GM19438 (cell line): ENCODE measurements at regions not wholly inside any gene's neighbourhood (a gene's known extent, or its start where the extent isn't known, plus 50 kb on each side); places are given as distances from the start of the nearest gene placed in this dataset.

ENCODE experiments used
- ATAC-seq: cut with Tn5 transposase; IDR thresholded peaks from one replicate; pipeline ENCODE4 v1.9.1; 2021; ENCODE audit warnings: low read depth; ENCODE audit not compliant: unreplicated experiment

DNA sequence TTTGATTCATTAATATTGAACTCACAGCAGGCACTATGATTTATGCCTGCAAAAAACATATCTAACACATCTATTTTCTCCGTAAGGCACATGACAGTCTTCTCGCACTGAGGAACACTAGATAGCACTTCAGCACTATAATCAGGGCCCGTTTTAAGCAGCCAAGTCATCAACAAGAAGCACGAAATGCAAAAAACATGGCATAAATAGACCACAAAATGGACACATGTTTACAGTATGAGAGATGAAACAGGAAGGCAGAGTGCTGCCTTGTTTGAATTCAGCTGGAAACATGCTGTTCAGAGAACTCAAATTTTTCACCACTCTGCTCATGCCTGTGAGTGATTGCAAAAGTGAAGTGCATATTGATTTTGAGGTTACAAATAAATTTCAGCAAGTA, 205.8 kb upstream of the PDGFD start:
- no peak for ATAC-seq

DNA sequence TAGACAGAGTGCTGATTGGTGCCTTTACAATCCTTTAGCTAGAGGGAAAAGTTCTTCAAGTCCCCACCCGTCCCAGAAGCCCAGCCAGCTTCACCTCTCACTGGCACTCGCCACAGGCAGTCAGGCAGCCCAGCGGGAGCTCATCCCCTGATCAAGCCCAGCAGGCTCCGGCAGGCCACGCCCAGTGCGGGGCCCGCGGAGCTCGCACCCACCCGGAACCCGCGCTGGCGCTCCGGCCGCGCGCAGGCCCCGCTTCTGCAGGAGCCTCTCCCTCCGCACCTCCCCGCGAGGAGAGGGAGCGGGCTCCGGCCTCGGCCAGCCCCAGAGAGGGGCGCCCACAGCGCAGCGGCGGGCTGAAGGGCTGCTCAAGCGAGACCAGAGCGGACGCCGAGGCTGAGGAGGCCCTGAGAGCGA, 202.4 kb upstream of the PDGFD start:
- no peak for ATAC-seq

DNA sequence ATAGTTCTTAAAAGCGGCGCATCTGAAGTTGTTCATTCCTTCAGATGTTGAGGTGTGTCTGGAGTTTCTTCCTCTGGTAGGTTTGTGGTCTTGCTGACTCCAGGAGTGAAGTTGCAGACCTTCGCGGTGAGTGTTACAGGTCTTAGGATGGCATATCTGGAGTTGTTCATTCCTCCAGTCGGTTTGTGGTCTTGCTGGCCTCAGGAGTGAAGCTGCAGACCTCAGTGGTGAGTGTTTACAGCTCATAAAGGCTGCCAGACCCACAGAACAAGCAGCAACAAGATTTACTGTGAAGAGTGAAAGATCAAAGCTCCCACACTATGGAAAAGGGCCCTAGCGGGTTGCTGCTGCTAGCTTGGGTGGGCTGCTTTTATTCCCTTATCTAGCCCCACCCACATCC, 201.7 kb upstream of the PDGFD start:
- ATAC-seq: no peak

DNA sequence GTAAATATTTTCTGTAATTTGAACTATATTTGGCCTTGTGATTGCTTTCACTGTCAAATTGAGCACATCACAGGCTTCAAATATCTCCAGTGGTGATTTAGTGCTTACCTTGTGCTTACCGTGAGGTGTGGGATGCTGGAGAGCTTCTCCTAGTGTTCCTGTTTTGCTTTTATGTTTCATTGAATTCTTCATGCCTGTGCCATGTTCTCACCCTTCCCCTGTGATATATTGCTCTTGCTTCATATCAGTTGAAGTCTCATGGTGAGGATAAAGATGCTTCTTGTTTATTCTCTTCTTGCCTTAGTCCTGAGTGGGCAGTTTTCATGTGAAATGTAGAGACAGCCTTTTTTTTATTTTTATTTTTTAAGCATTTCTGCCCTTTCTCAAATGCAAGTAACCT, 198.0 kb upstream of the PDGFD start:
- no peak for ATAC-seq

DNA sequence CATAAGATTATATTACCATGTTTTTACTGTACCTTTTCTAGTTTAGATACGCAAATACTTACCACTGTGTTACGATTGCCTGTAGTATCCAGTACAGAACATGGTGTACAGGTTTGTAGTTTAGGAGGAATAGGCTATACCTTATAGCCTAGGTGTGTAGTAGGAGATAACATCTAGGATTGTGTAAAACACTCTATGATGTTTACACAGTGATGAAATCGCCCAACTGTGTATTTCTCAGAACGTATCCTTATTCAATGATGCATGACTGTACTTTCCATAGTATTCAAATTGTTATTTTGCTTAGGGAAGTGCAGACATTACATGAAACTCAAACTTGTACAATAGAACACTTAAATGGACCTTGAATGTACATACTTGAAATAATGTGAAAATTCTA, 188.1 kb upstream of the PDGFD start:
- ATAC-seq: no peak

DNA sequence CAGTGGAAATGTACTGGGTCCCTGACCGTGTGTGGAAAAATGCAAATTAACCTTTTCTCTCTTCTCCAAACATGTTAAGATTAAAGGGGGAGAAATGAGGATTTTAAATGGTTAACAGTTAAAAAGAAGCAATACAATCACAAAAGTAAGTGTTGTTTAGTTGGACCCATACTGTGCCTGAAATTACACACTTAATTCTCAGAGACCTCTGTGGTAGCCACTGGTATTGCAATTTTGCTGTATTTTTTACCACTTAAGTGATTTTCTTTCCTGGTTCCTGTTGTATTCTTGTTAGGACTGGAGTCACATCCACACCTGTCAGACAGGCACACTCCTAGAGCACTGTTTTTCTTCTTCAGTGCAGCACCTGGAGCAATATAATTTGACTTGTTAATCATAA, 179.6 kb upstream of the PDGFD start:
- ATAC-seq: peak; percentile 88

DNA sequence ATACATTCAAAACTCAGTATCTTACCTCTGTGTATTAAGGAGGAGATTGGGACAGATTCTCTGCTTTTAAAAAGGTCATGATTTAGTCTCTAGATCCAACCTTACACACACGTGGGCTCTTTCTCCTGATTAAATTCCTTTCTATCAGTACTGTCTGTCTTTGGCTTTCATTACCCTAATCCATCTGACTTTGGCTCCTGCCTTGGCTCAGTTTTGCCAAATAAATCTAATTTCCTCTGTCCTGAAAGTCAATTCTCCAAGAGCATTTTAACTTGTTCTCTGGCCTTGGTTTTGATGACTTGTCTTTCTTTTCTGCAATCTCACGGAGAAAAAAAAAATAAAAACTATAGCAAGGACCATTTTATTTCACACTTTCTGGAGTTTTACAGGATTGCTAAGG, 176.6 kb upstream of the PDGFD start:
- no peak for ATAC-seq

DNA sequence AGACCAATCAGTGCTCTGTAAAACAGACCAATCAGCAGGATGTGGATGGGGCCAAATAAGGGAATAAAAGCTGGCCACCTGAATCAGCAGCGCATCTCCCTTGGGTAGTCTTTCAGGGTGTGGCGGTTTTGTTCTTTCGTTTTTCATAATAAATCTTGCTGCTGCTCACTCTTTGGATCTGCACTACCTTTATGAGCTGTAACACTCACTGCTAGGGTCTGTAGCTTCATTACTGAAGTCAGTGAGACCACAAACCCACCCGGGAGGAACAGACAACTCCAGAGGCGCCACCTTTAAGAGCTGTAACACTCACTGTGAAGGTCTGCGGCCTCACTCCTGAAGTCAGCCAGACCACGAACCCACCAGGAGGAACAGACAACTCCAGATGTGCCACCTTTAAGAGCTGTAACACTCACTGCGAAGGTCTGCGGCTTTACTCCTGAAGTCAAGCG, 175.5 kb upstream of the PDGFD start:
- no peak for ATAC-seq

DNA sequence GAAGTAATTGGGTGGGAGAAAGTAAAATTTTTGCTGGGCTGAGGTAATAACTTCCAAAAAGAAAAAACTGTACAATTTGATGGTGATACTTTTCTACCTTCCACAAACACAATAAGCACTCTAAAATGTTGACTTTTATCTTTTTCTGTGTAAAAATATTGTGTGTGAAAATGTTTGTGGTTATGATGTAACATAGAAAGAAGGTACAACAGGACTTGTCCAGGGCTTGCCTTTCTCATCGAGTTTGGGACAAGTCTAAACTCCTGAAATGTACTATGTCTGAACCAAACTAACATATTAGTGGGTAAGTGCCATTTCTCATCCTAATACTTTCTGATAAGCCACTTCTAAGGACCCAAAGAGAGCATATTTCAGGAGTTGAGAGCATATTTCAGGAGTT, 174.2 kb upstream of the PDGFD start:
- no peak for ATAC-seq

DNA sequence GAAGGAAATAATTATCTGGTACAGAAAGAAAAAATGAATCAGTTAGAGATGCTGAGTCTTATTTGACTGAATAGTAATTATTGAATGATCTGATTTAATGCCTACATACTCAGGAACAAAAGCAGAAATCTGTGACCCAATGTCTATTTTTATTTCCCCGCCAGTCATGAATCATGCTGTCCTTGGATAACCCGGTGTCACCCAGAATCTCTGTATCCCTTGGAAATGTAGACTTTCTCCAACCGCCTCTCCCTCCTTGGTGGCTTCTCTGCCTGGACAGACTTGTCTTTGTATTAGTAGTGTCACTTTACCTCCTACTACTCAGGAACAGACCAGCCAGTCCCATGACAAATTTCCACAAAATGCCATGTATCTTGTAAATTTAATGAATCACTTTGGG, 173.3 kb upstream of the PDGFD start:
- no peak for ATAC-seq

DNA sequence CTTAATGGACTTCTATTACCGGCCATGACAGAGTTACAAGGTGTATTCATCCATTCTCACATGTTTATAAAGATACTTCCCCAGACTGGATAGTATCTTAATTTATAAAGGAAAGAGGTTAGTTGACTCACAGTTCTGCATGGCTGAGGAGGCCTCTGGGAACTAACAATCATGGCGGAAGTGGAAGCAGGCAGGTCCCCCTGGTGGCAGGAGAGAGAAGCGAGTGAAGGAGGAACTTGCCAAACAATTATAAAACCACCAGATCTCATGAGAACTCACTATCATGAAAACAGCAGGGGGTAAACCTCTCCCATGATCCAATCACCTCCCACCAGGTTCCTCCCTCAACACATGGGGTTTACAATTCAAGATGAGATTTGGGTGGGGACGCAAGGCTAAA, 170.0 kb upstream of the PDGFD start:
- ATAC-seq: peak; percentile 91

DNA sequence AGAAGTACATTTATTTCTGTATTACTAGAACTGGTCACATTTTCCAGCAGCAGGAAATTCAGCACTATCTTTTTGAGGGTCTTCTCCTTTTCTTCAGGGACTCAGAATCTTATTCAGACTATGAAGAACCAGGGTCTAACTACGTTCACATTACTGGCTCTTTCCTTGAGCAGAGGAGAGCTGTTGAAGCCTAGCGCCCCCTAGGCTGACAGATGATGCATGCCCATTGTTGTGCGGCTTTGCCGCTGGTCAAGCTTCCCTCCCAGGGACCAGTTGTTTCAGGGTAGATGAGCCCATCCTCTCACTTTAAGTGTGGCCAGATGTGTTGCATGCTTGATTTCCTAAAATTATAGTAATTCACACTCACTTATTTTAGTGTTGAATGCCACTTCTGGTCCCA, 168.2 kb upstream of the PDGFD start:
- no peak for ATAC-seq

DNA sequence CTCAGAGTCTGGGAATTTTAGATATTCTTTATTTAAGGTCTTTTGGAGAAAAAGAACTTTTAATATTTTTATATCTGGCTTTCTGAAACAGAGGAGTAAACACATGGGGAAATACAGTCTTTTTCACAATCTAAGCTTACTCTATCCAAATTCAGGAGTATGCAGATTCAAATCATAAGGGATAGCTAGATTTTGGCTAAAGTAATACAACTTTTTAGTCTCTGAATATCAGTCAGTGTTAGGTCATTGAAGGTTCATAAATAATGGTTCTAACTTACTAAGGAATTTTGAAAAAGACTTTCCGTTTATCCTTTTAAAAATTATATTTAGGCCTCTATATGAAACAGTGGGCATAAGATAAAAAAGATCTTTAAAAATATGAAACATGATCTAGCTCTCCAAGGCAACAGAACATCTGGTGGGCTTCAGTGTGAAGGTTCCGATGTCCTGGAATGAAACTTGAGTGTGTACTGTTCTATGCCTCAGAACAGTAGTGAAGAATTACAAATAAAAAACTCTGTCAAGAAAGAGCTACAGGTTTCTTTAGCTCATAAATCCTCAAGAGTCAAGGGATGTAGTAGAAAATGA, 165.2 kb upstream of the PDGFD start:
- ATAC-seq: no peak

DNA sequence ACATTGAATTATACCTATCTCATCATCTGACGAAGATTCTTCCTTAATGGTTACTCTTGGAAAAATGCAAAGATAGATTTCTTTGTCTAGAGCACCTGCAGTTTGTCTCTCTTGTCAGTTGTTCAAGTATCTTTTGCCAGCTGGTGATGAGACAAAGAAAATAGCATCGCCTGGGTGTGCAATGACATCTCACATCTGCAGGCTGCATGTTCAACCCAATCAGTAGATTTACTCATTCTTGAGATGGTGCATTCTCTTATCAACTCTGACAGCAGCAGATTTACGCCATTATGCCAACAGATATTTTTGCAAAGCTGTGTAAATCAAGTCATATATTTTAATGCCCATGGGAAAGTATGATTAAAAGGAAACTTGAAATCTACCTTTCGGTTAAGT, 164.6 kb upstream of the PDGFD start:
- no peak for ATAC-seq

DNA sequence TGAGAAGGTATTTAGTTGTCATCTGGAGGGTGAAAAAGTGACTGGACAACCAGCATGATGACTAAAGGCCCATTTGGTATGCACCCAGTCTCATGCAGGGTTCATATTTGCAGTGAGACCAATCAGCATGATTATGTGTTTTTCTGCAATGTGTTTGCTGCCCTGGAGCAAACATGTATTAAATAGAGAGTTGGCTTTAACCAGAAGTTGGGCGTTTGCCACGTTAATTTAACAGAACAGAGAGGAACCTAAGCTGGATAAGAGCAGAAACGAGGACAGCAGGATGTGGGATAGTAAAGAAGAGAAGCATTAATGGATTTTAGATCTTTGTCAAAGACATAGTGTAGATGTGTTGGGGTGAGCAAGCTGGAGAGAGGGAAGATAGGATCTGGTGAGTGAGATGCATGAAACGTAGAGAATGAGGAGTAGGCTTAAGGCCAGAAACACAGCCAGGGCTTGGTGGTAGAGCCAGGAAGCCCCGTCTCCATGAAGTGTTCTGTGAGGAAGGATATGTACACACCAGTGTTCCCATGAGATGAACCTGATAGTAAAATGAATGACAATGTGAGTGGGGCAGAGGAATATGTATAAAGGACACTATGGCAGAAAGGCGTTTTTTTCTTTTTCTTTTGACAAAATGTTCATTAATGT, 164.0 kb upstream of the PDGFD start:
- no peak for ATAC-seq

DNA sequence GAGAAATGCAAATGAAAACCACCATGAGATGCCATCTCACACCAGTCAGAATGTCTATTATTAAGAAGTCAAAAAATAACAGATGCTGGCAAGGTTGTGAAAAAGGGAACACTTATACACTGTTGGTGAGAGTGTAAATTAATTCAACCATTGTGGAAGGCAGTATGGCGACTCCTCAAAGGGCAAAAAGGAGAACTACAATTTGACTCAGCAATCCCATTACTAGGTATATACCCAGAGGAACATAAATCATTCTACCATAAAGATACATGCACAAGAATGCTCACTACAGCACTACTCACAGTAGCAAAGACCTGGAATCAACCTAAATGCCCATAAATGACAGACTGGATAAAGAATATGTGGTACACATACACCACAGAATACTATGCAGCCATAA, 161.1 kb upstream of the PDGFD start:
- no peak for ATAC-seq

DNA sequence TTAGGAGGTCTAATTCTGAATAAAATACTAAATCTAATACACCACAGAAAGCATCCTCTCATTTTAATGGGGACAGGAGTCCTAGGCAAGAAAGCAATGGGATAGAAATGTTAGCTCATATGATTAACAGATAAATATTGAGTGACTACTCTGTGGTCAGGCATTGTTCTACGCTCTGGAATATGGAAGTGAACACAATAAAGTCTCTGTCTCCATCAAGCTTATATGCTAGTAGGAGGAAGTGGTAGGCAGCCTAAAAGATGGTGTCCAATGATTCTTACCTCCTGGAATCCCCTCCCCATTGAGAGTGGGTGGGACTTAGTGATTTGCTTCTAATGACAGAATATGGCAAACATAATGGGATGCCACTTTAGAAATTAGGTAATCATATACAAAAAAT, 160.3 kb upstream of the PDGFD start:
- no peak for ATAC-seq

DNA sequence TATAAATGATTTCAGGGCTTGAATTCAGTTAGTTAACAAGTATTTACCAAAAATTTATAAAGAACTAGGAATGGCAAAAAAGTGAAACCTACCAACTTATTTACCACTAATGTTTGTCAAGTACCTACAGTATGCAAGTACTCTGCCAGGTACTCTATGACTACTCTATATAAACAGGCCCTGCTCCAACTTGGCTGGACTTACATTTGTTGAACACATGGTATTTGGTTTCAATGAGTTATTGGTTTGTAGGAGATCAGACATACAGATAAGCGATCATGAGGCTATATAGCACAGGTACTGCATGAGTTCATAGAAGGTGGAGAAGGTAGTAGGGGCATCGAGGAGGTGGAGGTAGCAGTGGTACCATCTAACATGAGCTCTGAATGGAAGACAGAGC, 159.9 kb upstream of the PDGFD start:
- no peak for ATAC-seq

DNA sequence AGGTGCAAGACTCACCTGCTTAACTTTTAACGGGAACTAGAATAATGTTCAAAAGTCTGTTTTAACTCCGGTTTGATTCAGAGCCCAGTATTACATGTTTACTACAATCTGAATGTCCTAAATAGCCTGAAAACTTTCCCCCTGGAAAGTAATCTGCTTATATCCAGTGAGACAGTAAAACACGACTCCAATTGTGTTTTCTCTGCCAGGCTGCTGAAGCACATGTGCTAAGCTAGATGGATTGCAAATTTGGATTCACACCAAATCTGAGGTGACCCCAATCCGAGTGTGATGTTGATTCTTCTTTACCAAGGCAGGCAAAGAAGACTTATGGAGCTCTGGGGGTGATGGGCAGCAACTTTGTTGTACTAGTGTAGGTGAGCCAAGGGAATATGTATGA, 158.7 kb upstream of the PDGFD start:
- no peak for ATAC-seq

DNA sequence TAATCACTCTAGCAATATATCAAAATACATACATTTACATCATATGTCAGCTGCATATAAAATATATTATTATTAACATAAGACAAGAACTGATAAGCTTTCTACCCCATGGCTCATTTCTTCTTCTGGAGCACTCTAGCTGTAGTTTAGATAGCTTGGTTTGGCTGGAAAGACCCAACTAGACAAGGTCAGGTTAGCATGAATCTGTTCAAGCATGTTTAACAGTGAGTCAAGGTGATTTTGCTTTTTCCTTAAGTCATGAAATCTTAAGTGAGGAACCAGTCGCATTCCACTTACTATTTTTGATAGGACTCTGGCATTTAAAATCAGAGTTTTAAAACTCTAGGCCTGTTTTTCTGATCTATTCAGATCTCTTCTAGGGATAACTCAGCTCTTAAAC, 157.0 kb upstream of the PDGFD start:
- ATAC-seq: no peak

DNA sequence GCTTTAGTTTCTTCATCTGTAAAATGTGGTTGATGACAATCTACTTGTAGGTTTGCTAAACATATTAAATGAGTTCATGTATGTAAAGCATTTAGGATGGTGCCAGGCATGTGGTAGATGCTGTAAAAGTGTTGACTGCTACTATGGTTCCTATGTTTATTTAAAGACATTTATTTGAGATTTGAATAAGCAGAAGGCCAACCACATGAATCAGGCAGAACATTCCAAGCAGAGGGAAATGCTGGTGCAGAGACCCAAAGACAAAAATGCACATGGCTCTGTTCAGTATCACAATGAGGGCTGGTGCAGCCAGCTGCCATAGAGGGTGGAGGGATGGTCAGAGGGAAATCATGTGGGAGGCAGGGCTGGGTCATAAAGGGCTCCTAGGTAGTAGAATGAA, 156.2 kb upstream of the PDGFD start:
- ATAC-seq: no peak

DNA sequence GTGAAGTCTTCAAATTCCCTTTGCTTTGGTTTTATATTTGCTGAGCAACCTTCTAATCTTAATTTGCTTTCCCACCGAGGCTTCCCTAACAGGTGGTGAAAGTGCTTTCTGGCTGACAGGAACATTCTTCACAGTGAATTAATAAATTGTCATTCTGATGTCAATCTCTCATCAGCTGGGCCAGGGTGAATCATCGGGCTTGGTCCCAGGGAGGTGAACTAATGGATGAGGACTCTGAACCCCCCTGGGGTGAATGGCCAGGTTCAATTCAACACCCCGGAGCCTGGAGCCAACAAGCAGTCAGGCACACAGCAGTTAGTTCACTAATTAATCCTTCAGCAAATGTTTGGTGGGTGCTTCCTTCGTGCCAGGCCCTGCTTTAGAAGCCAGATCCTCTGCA, 155.4 kb upstream of the PDGFD start:
- ATAC-seq: no peak
